Mucosa of descending colon (tissue), 3 donors: ENCODE measurements at regions not wholly inside any gene's neighbourhood (a gene's known extent, or its start where the extent isn't known, plus 50 kb on each side); places are given as distances from the start of the nearest gene placed in this dataset.
A peak's percentile ranks its signal among the peaks of the same experiment; 100 is the strongest.
"Not testable (repeated sequence)": the region's sequence is repeated elsewhere in the genome, so short reads cannot be mapped to it uniquely, and the experiment has no call there.

Experiments used
- ATAC-seq: fragments of 200-7000 bp; cut with Tn5 transposase; one replicate; pipeline ENCODE4 v1.9.1; 2020; ENCODE audit warnings: mild to moderate bottlenecking, moderate library complexity
- DNase-seq, 3 donors: peaks; one replicate each; pipeline ENCODE4 v3.0.0-alpha.2; 2020
- H3K36me3 ChIP-seq: fragments of 200-600 bp; one replicate; pipeline ENCODE4 v1.8.0; 2021; ENCODE audit warnings: low read depth, mild to moderate bottlenecking
- H3K4me1 ChIP-seq: fragments of 200-600 bp; one replicate; pipeline ENCODE4 v1.8.0; 2021; ENCODE audit warnings: low read depth, mild to moderate bottlenecking
- H3K4me3 ChIP-seq: fragments of 200-600 bp; one replicate; pipeline ENCODE4 v1.8.0; 2021; ENCODE audit warnings: mild to moderate bottlenecking
- H3K9me3 ChIP-seq: fragments of 200-600 bp; one replicate; pipeline ENCODE4 v1.8.0; 2021; ENCODE audit warnings: mild to moderate bottlenecking
- intact Hi-C, 2 donors: fragments of 100-400 bp; cut with DNase I in 1 of 2; cut with micrococcal nuclease in 1 of 2; formaldehyde crosslinking; loops; one replicate each; pipeline versions ENCODE4 v1.11.0 to v1.11.1; 2022; cut with DNase I, micrococcal nuclease
- TF ChIP-seq, protein P1 (sequence below): fragments of 200-600 bp; IDR thresholded peaks from one replicate; pipeline ENCODE4 v1.8.0; 2022; ENCODE audit warnings: antibody characterized with exemption, mild to moderate bottlenecking
- donor health status: DM: no; HTN: no; CAD: no; lungs with moderate emphysema.
- donor health status: DM: no; HTN: no; CAD: no.
- donor health status: DM: no; HTN: yes; CAD: no.

DNA sequence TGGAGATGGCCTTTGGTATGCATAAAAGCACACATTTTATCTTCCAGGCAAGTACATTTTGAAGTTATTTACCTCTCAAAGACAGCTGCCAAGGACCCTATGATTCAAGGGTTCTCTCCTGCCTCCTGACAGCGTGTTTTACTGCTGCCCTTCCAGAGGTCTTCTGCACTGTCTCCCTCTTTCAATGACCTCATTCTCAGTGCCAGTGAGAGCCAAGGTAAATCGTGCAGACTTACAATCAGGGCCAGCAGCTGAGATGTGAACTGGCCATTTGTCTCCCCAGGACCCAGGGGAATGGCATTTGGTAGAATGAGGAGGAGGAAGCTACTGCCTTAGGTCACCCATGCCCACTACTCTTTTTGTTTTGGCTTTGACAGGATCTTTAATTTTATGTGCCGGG, 84.2 kb upstream of the FGGY start:
- Histone ChIP-seq H3K4me3 (no peak overlapping the region), H3K36me3 (no peaks in the 10 kb centered on the region), H3K9me3 (no peaks in the 10 kb centered on the region), H3K4me1 (no peaks in the 10 kb centered on the region)
- intact Hi-C loops: no loop called here
- no peak for DNase-seq
- no peak for ATAC-seq
- TF ChIP-seq, protein P1, sequence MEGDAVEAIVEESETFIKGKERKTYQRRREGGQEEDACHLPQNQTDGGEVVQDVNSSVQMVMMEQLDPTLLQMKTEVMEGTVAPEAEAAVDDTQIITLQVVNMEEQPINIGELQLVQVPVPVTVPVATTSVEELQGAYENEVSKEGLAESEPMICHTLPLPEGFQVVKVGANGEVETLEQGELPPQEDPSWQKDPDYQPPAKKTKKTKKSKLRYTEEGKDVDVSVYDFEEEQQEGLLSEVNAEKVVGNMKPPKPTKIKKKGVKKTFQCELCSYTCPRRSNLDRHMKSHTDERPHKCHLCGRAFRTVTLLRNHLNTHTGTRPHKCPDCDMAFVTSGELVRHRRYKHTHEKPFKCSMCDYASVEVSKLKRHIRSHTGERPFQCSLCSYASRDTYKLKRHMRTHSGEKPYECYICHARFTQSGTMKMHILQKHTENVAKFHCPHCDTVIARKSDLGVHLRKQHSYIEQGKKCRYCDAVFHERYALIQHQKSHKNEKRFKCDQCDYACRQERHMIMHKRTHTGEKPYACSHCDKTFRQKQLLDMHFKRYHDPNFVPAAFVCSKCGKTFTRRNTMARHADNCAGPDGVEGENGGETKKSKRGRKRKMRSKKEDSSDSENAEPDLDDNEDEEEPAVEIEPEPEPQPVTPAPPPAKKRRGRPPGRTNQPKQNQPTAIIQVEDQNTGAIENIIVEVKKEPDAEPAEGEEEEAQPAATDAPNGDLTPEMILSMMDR: no peak

DNA sequence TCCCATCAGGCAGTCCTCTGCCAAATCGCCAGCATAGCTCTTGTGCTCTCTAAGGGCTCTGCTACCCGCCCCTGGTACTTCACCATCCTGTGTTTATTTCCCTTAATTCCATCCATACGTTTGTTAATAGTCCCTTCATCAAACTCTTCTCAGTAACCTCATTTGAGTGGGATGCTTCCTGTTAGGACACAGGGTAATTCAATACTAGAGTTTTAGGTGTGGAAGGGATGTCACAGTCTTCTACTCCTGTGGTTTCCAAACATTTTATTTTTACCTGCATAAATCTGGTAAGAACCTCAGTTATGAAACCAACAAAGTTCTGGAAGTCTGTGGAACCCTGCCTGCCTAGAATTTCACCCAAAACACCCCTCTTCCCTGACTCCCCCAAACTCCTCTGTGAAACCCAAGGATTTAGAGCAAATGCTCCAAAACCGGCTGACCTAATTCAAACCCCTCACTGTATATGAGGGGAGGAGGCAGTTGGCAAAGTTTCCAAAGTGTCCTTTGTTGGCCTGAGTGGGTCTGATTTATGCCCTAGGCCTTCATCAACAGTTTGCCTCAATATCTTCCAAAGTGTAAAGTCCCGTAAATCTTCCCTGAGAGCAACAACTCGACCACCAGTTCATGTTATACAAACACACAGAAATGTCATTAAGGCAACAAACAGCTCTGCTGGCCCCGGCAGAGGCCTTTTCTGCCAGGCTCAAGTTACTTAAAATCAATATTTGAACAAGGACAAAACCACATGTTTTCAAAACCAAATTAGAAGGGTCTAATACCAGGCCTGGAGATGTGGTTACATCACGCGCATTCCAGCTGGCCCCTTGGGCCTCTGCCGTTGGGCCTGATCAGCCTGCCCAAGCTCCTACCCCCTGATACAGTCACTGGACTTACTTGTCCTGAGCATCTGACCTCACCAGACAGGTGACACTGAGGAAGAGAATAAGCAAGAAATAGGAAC, 82.4 kb upstream of the FGGY start:
- TF ChIP-seq, protein P1: no peak
- ATAC-seq (peak; percentile 36), DNase-seq (peak in 1 of 3 donors; percentile 29)
- Histone ChIP-seq H3K4me1 (no peaks in the 10 kb centered on the region), H3K4me3 (no peak overlapping the region), H3K36me3 (no peaks in the 10 kb centered on the region), H3K9me3 (no peaks in the 10 kb centered on the region)
- intact Hi-C loops: no loop called here

DNA sequence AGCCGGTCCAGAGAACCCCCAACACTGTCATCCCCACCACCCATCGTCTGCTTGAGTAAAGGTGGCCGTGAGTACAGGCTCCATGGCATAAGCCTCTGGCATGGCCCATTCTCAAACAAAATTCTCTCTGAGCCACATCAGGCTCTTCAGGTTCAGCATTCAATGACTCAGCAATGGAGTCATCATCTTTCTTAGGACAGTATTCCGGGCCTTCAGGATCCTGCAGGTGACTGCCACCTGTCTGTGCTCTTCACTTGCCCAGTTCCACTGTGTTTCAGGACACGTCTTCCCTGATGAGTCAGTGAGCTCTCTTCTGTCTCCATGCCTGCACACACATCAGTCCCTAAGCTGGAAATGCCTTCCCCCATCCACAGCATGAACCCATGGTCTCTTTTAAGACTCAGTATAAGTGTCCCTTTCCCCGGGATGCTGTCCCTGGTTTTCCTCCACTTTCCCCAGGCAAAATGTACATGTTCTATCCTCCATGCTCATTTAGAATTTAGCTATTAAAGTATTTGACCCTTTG, 81.1 kb upstream of the FGGY start:
- no peak for ATAC-seq
- H3K36me3 ChIP-seq: no peaks in the 10 kb centered on the region
- no peak for DNase-seq
- intact Hi-C loops: no loop called here
- no peaks in the 10 kb centered on the region for H3K4me1 ChIP-seq
- no peak overlapping the region for H3K4me3 ChIP-seq
- no peaks in the 10 kb centered on the region for H3K9me3 ChIP-seq
- TF ChIP-seq, protein P1: no peak

DNA sequence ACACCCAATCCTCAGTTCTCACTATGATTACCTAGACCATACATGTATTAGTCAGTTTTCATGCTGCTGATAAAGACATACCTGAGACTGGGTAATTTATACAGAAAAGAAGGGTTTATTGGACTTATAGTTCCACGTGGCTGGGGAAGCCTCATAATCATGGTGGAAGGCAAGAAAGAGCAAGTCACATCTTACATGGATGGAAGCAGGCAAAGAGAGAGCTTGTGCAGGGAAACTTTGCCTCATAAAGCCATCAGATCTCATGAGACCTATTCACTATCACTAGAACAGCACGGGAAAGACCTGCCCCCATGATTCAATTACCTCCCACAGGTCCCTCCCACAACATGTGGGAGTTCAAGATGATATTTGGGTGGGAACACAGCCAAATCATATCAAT, 79.5 kb upstream of the FGGY start:
- ATAC-seq: not testable (repeated sequence)

DNA sequence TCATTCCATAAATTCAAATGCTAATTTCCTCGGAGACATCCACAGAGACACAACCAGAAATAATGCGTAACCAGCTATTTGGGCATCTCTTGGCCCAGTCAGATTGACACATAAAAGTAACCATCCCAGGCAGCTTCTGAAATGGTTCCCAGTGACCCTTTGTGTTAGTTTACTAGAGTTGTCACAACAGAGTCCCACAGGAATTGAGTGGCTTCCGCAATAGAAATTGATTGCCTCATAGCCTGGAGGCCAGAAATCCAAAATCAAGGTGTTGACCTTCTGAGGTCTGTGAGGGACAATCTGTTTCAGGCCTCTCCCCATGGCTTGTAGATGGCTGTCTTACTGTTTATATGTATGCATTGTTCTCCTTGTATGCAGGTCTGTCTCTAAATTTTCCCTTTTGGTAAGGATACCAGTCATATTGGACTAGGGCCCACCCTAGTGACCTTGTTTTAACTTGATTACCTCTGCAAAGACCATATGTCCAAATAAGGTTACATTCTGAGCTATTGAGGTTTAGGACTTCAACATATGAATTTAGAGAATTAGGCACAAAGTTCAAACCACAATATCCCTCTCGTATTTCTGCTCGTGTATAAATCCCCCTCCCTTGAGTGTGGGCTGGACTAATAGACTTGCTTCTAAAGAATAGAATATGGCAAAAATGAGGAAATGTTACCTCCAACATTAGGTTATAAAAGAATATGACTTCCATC, 78.2 kb upstream of the FGGY start:
- Histone ChIP-seq H3K4me3 (no peak overlapping the region), H3K4me1 (no peaks in the 10 kb centered on the region), H3K9me3 (no peaks in the 10 kb centered on the region), H3K36me3 (no peaks in the 10 kb centered on the region)
- TF ChIP-seq, protein P1: no peak
- intact Hi-C loops: no loop called here
- ATAC-seq (no peak), DNase-seq (no peak)

More for the DNA sequence above, 79.5 kb upstream of the FGGY start:
- intact Hi-C loops, DNase-seq, H3K4me3 ChIP-seq, H3K9me3 ChIP-seq, H3K4me1 ChIP-seq, H3K36me3 ChIP-seq: not testable (repeated sequence)

DNA sequence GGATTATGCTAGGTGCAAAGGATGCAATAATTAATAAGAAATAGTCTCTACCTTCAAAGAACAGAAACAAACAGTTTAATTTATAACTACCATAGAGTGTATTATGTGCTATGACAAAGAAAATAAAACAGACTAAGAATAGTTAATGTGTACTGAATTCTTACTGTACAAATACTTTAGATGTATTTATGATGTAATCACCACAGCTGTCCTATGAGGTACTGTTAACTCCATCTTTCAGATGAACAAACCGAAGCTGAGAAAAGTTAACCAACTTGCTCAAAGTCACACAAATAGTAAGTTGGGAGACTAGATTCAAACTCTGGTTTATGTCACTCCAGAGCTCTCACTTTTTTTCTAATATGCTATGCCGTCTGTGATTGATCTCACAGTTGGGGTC, 77.0 kb upstream of the FGGY start:
- no peaks in the 10 kb centered on the region for H3K9me3 ChIP-seq
- no peaks in the 10 kb centered on the region for H3K36me3 ChIP-seq
- intact Hi-C loops: no loop called here
- no peak for DNase-seq
- TF ChIP-seq, protein P1: no peak
- ATAC-seq: no peak
- no peak overlapping the region for H3K4me3 ChIP-seq
- no peaks in the 10 kb centered on the region for H3K4me1 ChIP-seq
